MM.1S (cell line): ENCODE measurements at regions not wholly inside any gene's neighbourhood (a gene's known extent, or its start where the extent isn't known, plus 50 kb on each side); places are given as distances from the start of the nearest gene placed in this dataset.

Experiments used
- CTCF ChIP-seq: fragments of 300-600 bp; sonication (generic); IDR thresholded peaks from 2 replicates; pipeline ENCODE4 v1.5.1; 2016; ENCODE audit warnings: antibody characterized with exemption, low read length, mixed read lengths
- EZH2 ChIP-seq: fragments of 300-600 bp; sonication (generic); optimal IDR thresholded peaks from 2 replicates; pipeline ENCODE3; 2017; ENCODE audit warnings: low read depth, mild to moderate bottlenecking, antibody characterized with exemption, low read length, mixed read lengths

- TF ChIP-seq CTCF (no peak), EZH2 (no peak)
Measured at GRCh38 chr3:106577241-106577640, 708.4 kb upstream of the CBLB start.
